Dendritic cell treated with granulocyte-macrophage colony-stimulating factor and Interleukin-4, amounts not matched to agents 40 ng/mL and 50 ng/mL, for 4 days (primary cell): ENCODE measurements at regions not wholly inside any gene's neighbourhood (a gene's known extent, or its start where the extent isn't known, plus 50 kb on each side); places are given as distances from the start of the nearest gene placed in this dataset.
"Not testable (repeated sequence)": the region's sequence is repeated elsewhere in the genome, so short reads cannot be mapped to it uniquely, and the experiment has no call there.

ENCODE experiments used
- H3K27ac Mint-ChIP-seq: one replicate; pipeline ENCODE4 v1.8.0; 2022; ENCODE audit warnings: mild to moderate bottlenecking, mixed read lengths
- H3K27me3 Mint-ChIP-seq: one replicate; pipeline ENCODE4 v1.8.0; 2022; ENCODE audit warnings: mild to moderate bottlenecking, mixed read lengths
- H3K36me3 Mint-ChIP-seq: one replicate; pipeline ENCODE4 v1.8.0; 2022; ENCODE audit warnings: low read depth, mixed read lengths
- H3K4me1 Mint-ChIP-seq: one replicate; pipeline ENCODE4 v1.8.0; 2022; ENCODE audit warnings: low read depth, mixed read lengths
- H3K4me3 Mint-ChIP-seq: one replicate; pipeline ENCODE4 v1.8.0; 2022; ENCODE audit warnings: mild to moderate bottlenecking, moderate library complexity, mixed read lengths
- H3K9me3 Mint-ChIP-seq: one replicate; pipeline ENCODE4 v1.8.0; 2022; ENCODE audit warnings: mixed read lengths
- intact Hi-C: fragments of 100-400 bp; cut with micrococcal nuclease; formaldehyde crosslinking; loops from one replicate; pipeline ENCODE4 v1.15.0; 2022

DNA sequence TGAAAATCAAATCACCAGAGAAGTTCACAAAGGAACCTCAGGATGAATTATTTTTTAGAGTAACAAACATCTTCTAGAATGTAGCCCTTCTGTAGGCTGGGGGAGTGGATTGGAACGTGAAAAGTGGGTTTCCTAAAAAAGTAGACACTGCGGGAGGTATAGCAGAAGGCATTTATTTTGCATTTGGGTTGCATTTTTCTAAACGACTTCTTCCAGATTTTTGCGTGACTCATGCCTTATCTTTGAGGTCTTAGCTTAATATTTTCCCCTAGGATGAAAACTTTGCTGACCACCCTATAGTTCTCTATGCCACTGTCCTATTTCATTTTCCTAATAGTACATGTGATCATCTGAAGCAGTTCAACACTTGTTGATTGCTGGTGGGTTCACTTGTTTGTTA is 112.7 kb upstream of the JCAD start:
- Mint-ChIP-seq H3K27ac (no peak overlapping the region), H3K36me3 (no peaks in the 10 kb centered on the region), H3K9me3 (no peaks in the 10 kb centered on the region), H3K4me3 (no peak overlapping the region), H3K27me3 (peaks cover 3% of the 10 kb centered on the region), H3K4me1 (no peaks in the 10 kb centered on the region)
- intact Hi-C loops, result no loop called here

DNA sequence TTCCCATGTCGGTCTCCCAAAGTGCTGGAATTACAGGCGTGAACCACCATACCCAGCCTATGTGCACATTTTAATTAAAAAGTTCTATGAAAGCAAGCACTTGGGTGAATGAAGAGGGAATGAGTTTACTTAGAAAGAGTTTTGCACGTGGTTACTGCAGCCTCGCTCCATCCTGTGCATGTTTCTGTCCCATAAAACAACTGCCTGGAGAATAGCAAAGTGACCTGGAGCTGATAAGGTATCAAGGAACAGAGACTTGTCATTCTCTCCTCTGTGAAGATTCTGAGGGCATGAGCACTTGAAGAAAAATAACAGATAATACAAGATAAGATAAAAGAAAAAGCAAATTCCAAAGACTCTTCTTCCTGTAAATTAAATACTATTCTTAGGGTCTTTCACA is 112.2 kb upstream of the JCAD start:
- H3K27ac Mint-ChIP-seq, result no peak overlapping the region
- H3K9me3 Mint-ChIP-seq, result no peaks in the 10 kb centered on the region
- peaks cover 5% of the 10 kb centered on the region for H3K27me3 Mint-ChIP-seq
- intact Hi-C loops, result no loop called here
- no peaks in the 10 kb centered on the region for H3K36me3 Mint-ChIP-seq
- no peaks in the 10 kb centered on the region for H3K4me1 Mint-ChIP-seq
- no peak overlapping the region for H3K4me3 Mint-ChIP-seq

DNA sequence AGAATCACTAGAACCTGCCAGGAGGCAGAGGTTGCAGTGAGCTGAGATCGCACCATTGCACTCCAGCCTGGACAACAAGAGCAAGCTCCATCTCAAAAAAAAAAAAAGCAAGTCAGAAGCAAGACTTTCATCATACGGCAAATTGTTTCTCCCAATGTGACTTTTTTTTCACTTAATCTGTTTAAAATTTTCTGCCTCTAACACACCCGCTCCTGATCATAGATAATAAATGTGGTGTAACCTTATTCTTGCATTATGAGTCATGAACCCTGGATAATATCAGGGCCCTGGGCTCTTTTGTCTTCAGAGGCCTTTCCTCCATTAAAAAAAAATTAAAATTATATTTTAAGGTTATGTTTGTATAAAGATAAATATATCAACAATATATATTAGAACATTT is 111.4 kb upstream of the JCAD start:
- Mint-ChIP-seq H3K27ac (no peak overlapping the region), H3K27me3 (peaks cover 6% of the 10 kb centered on the region), H3K4me3 (no peak overlapping the region), H3K4me1 (no peaks in the 10 kb centered on the region), H3K36me3 (no peaks in the 10 kb centered on the region), H3K9me3 (no peaks in the 10 kb centered on the region)
- intact Hi-C loops, result no loop called here

- intact Hi-C loops, result no loop called here
- Mint-ChIP-seq H3K4me3 (no peak overlapping the region), H3K27me3 (peaks cover 9% of the 10 kb centered on the region), H3K4me1 (no peaks in the 10 kb centered on the region), H3K9me3 (no peaks in the 10 kb centered on the region), H3K36me3 (no peaks in the 10 kb centered on the region), H3K27ac (no peak overlapping the region)
Observed at GRCh38 chr10:30170146-30170545, 110.8 kb upstream of the JCAD start.

DNA sequence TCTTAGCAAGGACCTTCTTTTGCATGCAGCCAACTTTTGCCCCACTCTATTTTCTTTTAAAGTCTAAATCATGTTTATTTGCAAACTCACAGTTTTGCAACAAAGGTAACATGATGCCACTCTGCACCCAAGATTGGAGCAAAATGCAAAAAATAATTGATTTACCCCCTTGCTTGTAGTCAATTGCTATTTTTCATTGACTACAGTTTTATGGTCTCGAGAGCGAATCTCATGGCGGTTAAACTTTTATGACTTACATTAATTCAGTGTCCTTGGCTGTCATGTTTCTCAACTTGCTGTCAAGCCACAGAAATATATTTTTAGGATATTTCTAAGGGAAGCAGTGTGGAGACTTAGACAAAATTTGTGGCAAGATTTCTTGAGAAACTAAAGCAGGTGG is 110.0 kb upstream of the JCAD start:
- intact Hi-C loops, result no loop called here
- H3K27me3 Mint-ChIP-seq, result peaks cover 14% of the 10 kb centered on the region
- H3K9me3 Mint-ChIP-seq, result no peaks in the 10 kb centered on the region

DNA sequence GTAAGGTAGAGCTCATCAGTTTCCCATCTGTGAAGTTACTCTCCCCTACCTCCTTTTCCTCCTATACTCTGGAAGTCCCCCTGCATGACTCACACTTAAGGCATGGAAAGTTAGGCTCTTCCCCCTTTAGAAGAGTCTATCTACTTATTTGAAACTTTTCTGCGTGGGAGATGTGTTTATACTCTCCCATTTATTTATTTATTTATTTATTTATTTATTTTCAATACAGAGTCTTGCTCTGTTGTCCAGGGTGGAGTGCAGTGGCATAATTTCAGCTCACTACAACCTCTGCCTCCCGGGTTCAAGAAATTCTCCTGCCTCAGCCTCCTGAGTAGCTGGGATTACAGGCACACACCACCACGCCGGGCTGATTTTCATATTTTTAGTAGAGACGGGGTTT is 107.5 kb upstream of the JCAD start:
- Mint-ChIP-seq H3K27me3 (peaks cover 26% of the 10 kb centered on the region), H3K9me3 (no peaks in the 10 kb centered on the region), H3K36me3 (no peaks in the 10 kb centered on the region), H3K4me1 (peaks cover 7% of the 10 kb centered on the region), H3K4me3 (no peak overlapping the region), H3K27ac (no peak overlapping the region)
- intact Hi-C loops, result no loop called here

More for the DNA sequence above, 110.0 kb upstream of the JCAD start:
- H3K36me3 Mint-ChIP-seq, result no peaks in the 10 kb centered on the region
- no peak overlapping the region for H3K4me3 Mint-ChIP-seq
- no peaks in the 10 kb centered on the region for H3K4me1 Mint-ChIP-seq
- H3K27ac Mint-ChIP-seq, result no peak overlapping the region

DNA sequence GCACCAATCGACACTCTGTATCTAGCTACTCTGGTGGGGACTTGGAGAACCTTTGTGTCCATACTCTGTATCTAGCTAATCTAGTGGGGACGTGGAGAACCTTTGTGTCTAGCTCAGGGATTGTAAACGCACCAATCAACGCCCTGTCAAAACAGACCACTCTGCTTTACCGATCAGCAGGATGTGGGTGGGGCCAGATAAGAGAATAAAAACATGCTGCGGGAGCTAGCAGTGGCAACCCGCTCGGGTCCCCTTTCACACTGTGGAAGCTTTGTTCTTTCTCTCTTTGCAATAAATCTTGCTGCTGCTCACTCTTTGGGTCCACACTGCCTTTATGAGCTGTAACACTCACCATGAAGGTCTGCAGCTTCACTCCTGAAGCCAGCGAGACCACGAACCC is 104.0 kb upstream of the JCAD start:
- intact Hi-C loops, H3K4me1 Mint-ChIP-seq, H3K9me3 Mint-ChIP-seq, H3K27ac Mint-ChIP-seq, H3K36me3 Mint-ChIP-seq: not testable (repeated sequence)
- Mint-ChIP-seq H3K27me3 (peaks cover 28% of the 10 kb centered on the region), H3K4me3 (peak overlapping the region; percentile 59)

DNA sequence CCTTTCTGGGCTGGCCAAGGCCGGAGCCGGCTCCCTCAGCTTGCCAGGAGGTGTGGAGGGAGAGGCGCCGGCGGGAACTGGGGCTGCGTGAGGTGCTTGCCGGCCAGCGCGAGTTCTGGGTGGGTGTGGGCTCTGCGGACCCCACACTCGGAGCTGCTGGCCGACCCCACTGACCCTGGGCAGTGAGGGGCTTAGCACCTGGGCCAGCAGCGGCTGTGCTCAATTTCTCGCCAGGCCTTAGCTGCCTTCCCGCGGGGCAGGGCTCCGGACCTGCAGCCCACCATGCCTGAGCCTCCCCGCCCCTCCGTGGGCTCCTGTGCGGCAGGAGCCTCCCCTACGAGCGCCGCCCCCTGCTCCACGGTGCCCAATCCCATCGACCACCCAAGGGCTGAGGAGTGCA is 103.4 kb upstream of the JCAD start:
- intact Hi-C loops, H3K36me3 Mint-ChIP-seq, H3K9me3 Mint-ChIP-seq, H3K4me3 Mint-ChIP-seq, H3K27ac Mint-ChIP-seq, H3K4me1 Mint-ChIP-seq: not testable (repeated sequence)
- peaks cover 25% of the 10 kb centered on the region for H3K27me3 Mint-ChIP-seq

DNA sequence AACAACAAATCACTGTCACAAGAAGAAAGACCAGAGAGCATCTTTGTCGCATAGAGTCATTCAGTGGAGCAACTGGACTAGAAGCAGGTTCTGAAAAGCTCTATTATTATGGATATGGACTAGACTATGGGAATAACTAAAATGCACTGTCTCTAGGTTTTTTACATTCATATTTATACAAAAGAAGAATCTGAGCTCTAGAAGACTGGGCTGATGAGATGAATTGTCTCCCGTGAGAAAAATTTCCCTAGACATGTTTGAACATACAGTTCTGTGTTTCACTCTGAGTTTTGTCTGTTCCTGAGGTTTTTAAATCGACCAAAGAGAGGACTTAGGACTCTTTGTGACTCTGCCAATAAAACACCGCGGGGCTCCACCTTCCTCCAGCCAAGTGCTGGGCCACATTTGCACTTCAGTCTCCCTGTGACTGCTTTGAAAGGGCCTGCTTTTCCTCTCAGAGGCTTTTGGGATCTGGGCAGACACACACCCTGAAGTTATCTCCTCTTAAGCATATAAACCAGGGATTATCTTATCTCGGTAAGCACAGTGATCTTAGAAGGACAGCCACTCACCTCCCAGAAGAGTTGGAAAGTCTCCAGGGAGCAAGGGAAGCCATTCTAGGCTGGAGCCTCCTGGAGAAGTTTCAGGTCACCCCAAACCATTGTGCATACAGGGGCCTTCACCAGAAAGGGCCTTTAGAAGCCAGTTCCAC is 101.0 kb upstream of the JCAD start:
- no peaks in the 10 kb centered on the region for H3K36me3 Mint-ChIP-seq
- intact Hi-C loops, result no loop called here
- H3K27ac Mint-ChIP-seq, result no peak overlapping the region
- H3K4me3 Mint-ChIP-seq, result no peak overlapping the region
- H3K27me3 Mint-ChIP-seq, result peaks cover 19% of the 10 kb centered on the region
- H3K4me1 Mint-ChIP-seq, result peaks cover 7% of the 10 kb centered on the region
- H3K9me3 Mint-ChIP-seq, result no peaks in the 10 kb centered on the region

DNA sequence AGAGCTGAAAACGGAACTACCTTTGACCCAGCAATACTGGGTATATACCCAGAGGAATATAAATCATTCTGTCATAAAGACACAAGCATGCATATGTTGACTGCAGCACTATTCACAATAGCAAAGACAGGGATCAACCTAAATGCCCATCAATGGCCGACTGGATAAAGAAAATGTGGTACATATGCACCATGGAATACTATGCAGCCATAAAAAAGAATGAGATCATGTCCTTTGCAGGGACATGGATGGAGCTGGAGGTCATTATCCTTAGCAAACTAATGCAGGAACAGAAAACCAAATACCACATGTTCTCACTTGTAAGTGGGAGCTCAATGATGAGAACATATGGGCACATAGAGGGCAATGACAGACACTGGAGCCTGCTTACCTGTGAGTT is 100.2 kb upstream of the JCAD start:
- H3K4me1 Mint-ChIP-seq, H3K36me3 Mint-ChIP-seq, H3K4me3 Mint-ChIP-seq, intact Hi-C loops, H3K27ac Mint-ChIP-seq, H3K9me3 Mint-ChIP-seq: not testable (repeated sequence)
- peaks cover 16% of the 10 kb centered on the region for H3K27me3 Mint-ChIP-seq

DNA sequence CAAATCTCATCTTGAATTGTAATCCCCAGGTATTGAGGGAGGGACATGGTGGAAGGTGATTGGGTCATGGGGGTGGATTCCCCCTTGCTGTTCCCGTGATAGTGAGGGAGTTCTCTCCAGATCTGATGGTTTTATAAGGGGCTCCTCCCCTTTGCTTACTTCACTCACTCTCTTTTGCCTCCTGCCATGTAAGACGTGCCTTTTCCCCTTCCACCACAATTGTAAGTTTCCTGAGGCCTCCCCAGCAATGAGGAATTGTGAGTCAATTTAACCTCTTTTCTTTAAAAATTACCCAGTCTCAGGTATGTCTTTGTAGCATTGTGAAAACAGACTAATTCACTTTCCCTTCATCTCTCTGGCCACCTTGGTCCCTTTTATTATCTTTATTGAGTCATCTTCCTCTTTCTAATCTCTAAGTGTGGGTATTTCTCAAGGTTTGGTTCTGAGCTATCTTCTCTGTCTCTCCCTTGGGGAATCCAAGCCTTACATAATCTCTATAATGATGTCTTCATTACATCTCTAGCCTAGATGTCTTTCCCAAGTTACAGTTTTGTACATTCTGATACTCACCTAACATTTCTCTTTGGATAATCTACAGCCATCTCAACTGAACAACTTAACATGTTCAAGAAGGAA is 99.1 kb upstream of the JCAD start:
- Mint-ChIP-seq H3K36me3 (no peaks in the 10 kb centered on the region), H3K9me3 (peaks cover 16% of the 10 kb centered on the region), H3K27ac (no peak overlapping the region), H3K4me3 (no peak overlapping the region), H3K4me1 (peaks cover 1% of the 10 kb centered on the region), H3K27me3 (peaks cover 6% of the 10 kb centered on the region)
- intact Hi-C loops, result no loop called here

DNA sequence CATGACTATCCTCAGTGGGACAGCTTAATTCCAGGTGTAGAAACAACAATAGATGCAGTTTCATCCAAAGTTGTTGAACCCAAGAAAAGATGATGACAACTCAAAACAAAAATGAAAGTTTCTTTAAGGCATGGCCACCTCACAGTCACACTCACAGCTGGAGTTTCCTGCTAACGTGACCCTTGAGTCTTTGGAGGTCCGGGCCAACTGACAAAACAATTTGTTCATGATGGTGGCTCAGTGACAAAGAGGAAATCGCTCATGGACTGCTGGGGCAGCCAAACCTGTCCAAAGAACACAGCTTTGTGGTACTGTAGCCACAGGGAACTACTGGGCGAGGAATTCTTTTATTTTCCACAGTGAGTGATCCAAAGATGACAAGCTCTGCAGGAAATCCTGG is 96.0 kb upstream of the JCAD start:
- Mint-ChIP-seq H3K27me3 (peaks cover 2% of the 10 kb centered on the region), H3K4me3 (no peak overlapping the region), H3K9me3 (peaks cover 16% of the 10 kb centered on the region), H3K27ac (no peak overlapping the region), H3K36me3 (no peaks in the 10 kb centered on the region), H3K4me1 (peaks cover 7% of the 10 kb centered on the region)
- intact Hi-C loops, result no loop called here

DNA sequence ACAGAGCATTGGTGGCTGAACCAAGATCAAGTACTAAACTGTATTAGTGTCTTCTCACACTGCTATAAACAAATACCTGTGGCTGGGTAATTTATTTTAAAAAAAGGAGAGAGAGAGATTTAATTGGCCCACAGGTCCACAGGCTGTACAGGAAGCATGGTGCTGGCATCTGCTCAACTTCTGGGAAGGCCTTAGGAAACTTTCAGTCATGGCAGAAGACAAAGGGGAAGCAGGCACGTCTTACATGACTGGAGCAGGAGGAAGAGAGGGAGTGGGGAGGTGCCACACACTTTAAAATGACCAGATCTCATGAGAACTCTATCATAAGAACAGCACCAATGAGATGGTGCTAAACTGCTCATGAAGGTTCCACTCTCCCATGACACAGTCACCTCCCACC is 95.2 kb upstream of the JCAD start:
- intact Hi-C loops, result no loop called here
- peaks cover 2% of the 10 kb centered on the region for H3K27me3 Mint-ChIP-seq
- no peak overlapping the region for H3K4me3 Mint-ChIP-seq
- H3K9me3 Mint-ChIP-seq, result peaks cover 16% of the 10 kb centered on the region
- H3K36me3 Mint-ChIP-seq, result no peaks in the 10 kb centered on the region
- H3K4me1 Mint-ChIP-seq, result peaks cover 7% of the 10 kb centered on the region
- no peak overlapping the region for H3K27ac Mint-ChIP-seq

GRCh38 chr10:30154126-30154525 is 94.7 kb upstream of the JCAD start:
- H3K27me3 Mint-ChIP-seq, result peaks cover 2% of the 10 kb centered on the region
- no peak overlapping the region for H3K4me3 Mint-ChIP-seq
- H3K9me3 Mint-ChIP-seq, result peaks cover 16% of the 10 kb centered on the region
- intact Hi-C loops, result no loop called here
- peaks cover 7% of the 10 kb centered on the region for H3K4me1 Mint-ChIP-seq
- no peak overlapping the region for H3K27ac Mint-ChIP-seq
- H3K36me3 Mint-ChIP-seq, result no peaks in the 10 kb centered on the region
